22Rv1 (cell line): ENCODE measurements at regions not wholly inside any gene's neighbourhood (a gene's known extent, or its start where the extent isn't known, plus 50 kb on each side); places are given as distances from the start of the nearest gene placed in this dataset.

Experiments used
- ZFX ChIP-seq: fragments of 450-650 bp; IDR thresholded peaks from 2 replicates; pipeline ENCODE4 v1.6.1; 2017; ENCODE audit warnings: antibody characterized with exemption, borderline replicate concordance
- TF ChIP-seq, protein P1 (sequence below): fragments of 450-650 bp; IDR thresholded peaks from 2 replicates; pipeline ENCODE4 v1.5.1; 2017; ENCODE audit warnings: mild to moderate bottlenecking

DNA sequence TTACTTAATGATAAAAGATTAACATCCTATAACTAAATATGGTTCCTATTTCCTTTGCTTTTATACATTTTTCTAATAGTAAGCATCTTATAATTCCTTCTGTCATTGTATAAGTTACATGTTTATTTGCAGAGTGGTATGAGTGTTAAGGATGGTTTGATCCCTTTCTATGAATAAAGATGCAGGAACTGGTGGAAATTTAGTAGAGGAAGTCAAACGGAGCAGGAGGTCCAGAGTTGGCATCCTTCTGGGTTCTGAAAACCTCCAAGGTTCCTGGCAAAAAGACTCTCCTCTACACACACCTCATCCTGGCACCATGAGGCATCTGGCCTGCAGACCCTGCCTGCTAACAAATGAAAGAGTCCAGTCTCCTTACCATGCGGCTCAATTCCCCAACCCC lies 296.8 kb downstream of the SOX9 start:
- TF ChIP-seq, protein P1, sequence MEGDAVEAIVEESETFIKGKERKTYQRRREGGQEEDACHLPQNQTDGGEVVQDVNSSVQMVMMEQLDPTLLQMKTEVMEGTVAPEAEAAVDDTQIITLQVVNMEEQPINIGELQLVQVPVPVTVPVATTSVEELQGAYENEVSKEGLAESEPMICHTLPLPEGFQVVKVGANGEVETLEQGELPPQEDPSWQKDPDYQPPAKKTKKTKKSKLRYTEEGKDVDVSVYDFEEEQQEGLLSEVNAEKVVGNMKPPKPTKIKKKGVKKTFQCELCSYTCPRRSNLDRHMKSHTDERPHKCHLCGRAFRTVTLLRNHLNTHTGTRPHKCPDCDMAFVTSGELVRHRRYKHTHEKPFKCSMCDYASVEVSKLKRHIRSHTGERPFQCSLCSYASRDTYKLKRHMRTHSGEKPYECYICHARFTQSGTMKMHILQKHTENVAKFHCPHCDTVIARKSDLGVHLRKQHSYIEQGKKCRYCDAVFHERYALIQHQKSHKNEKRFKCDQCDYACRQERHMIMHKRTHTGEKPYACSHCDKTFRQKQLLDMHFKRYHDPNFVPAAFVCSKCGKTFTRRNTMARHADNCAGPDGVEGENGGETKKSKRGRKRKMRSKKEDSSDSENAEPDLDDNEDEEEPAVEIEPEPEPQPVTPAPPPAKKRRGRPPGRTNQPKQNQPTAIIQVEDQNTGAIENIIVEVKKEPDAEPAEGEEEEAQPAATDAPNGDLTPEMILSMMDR, result no peak
- no peak for TF ChIP-seq ZFX
